ENCODE measurements at regions not wholly inside any gene's neighbourhood (a gene's known extent, or its start where the extent isn't known, plus 50 kb on each side); places are given as distances from the start of the nearest gene placed in this dataset.
A peak's percentile ranks its signal among the peaks of the same experiment; 100 is the strongest.

DNA sequence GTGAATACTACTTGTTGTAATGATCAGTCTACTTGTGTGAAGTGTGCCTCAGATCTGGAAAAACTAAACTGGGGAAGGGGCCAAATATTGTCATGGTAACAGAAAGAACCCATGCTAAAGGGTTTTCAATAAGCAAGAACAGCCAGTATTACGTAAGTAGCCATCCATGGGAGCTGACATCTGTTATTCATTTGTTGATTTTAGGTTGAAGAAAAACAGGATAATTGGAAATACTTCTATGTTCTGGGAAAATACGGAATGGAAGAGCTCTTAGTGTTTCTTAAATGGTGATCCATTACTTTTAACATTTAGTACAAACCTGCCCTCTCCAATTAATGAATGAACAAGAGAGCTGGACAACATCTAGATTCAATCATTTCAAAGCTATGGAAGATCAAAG, 485.8 kb downstream of the NTRK2 start:
- Histone ChIP-seq H3K4me1 (ENCODE audit: control insufficient read depth, insufficient read depth, low read length) (no peaks in the 10 kb centered on the region), H3K4me3 (ENCODE audit: low read length) (no peak overlapping the region), H3K9me3 (ENCODE audit: control insufficient read depth, low read length) (no peaks in the 10 kb centered on the region), H3K27ac (ENCODE audit: low read length) (no peak overlapping the region), H3K27me3 (ENCODE audit: control insufficient read depth, insufficient read depth) (peaks cover 2% of the 10 kb centered on the region)
- DNase-seq (no peak), ATAC-seq (no peak)
- intact Hi-C loops (cut with DNase I) = no loop called here
- 80% methylated on average over 2 of the region's 2 CpGs for WGBS

DNA sequence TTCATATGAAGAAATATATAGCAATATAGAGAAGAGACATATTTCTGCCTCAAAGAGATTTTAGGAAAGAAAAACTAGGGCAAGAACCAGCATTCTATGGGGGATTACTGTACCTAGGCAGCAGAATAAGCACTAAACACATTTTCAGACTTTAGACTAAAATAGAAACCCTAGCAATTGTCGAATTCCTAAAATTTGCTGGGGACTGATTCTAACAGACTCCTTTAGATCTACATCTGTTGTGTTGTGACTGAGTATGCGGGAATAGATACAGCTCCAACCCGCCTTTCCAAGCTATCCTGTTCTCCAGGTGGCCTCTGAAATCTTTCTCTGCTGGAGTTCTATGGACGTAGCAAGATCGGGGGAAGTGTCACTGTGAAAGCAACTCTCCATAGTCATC, 482.2 kb downstream of the NTRK2 start:
- intact Hi-C loops (cut with DNase I) = no loop called here
- no peak overlapping the region for H3K27ac ChIP-seq (ENCODE audit: low read length)
- H3K4me3 ChIP-seq (ENCODE audit: low read length) = no peak overlapping the region
- H3K9me3 ChIP-seq (ENCODE audit: control insufficient read depth, low read length) = no peaks in the 10 kb centered on the region
- 91% methylated on average over 5 of the region's 5 CpGs for WGBS
- peaks cover 2% of the 10 kb centered on the region for H3K27me3 ChIP-seq (ENCODE audit: control insufficient read depth, insufficient read depth)
- DNase-seq (no peak), ATAC-seq (no peak)
- H3K4me1 ChIP-seq (ENCODE audit: control insufficient read depth, insufficient read depth, low read length) = no peaks in the 10 kb centered on the region

GRCh38 chr9:85151162-85151561, 481.6 kb downstream of the NTRK2 start:
- Histone ChIP-seq H3K9me3 (ENCODE audit: control insufficient read depth, low read length) (no peaks in the 10 kb centered on the region), H3K4me3 (ENCODE audit: low read length) (no peak overlapping the region), H3K27me3 (ENCODE audit: control insufficient read depth, insufficient read depth) (peaks cover 2% of the 10 kb centered on the region), H3K4me1 (ENCODE audit: control insufficient read depth, insufficient read depth, low read length) (no peaks in the 10 kb centered on the region), H3K27ac (ENCODE audit: low read length) (no peak overlapping the region)
- WGBS = 81% methylated on average over 3 of the region's 3 CpGs
- intact Hi-C loops (cut with DNase I) = no loop called here
- ATAC-seq (no peak), DNase-seq (no peak)

- Histone ChIP-seq H3K27ac (ENCODE audit: low read length) (no peak overlapping the region), H3K4me1 (ENCODE audit: control insufficient read depth, insufficient read depth, low read length) (no peaks in the 10 kb centered on the region), H3K27me3 (ENCODE audit: control insufficient read depth, insufficient read depth) (no peaks in the 10 kb centered on the region), H3K4me3 (ENCODE audit: low read length) (no peak overlapping the region), H3K9me3 (ENCODE audit: control insufficient read depth, low read length) (no peaks in the 10 kb centered on the region)
- intact Hi-C loops (cut with DNase I) = loop anchor here in 1 of 4 donors (10.0 kb wide), 2 partner anchors 452 to 482 kb away; partner anchors contain the start of gene NTRK2
- no peak for DNase-seq
- 52% methylated on average over 4 of the region's 4 CpGs for WGBS
- ATAC-seq = no peak
These were observed 477.6 kb downstream of the NTRK2 start for GRCh38 chr9:85147046-85147640.

GRCh38 chr9:85142968-85143367, 473.4 kb downstream of the NTRK2 start:
- WGBS = 68% methylated on average over 1 of the region's 1 CpG
- no peaks in the 10 kb centered on the region for H3K9me3 ChIP-seq (ENCODE audit: control insufficient read depth, low read length)
- H3K4me1 ChIP-seq (ENCODE audit: control insufficient read depth, insufficient read depth, low read length) = no peaks in the 10 kb centered on the region
- peak in 1 of 2 donors; percentile 26 for ATAC-seq
- DNase-seq = no peak
- H3K4me3 ChIP-seq (ENCODE audit: low read length) = no peak overlapping the region
- intact Hi-C loops (cut with DNase I) = loop anchor here in 2 of 4 donors (5.0 to 10.0 kb wide), 3 partner anchors 448 to 746 kb away; partner anchors contain the start of gene NTRK2 (in 1 of the 2)
- H3K27me3 ChIP-seq (ENCODE audit: control insufficient read depth, insufficient read depth) = no peaks in the 10 kb centered on the region
- no peak overlapping the region for H3K27ac ChIP-seq (ENCODE audit: low read length)

- peak; percentile 40 to 63 (median 58) for DNase-seq
- H3K27ac ChIP-seq (ENCODE audit: low read length) = no peak overlapping the region
- 60% methylated on average over 4 of the region's 4 CpGs for WGBS
- no peak overlapping the region for H3K4me3 ChIP-seq (ENCODE audit: low read length)
- H3K27me3 ChIP-seq (ENCODE audit: control insufficient read depth, insufficient read depth) = no peaks in the 10 kb centered on the region
- H3K9me3 ChIP-seq (ENCODE audit: control insufficient read depth, low read length) = no peaks in the 10 kb centered on the region
- intact Hi-C loops (cut with DNase I) = loop anchor here in 2 of 4 donors (5.0 to 10.0 kb wide), 3 partner anchors 448 to 745 kb away; partner anchors contain the start of gene NTRK2 (in 1 of the 2)
- no peaks in the 10 kb centered on the region for H3K4me1 ChIP-seq (ENCODE audit: control insufficient read depth, insufficient read depth, low read length)
- peak; percentile 20 to 33 for ATAC-seq
These were observed 473.0 kb downstream of the NTRK2 start for GRCh38 chr9:85142496-85142911.

DNA sequence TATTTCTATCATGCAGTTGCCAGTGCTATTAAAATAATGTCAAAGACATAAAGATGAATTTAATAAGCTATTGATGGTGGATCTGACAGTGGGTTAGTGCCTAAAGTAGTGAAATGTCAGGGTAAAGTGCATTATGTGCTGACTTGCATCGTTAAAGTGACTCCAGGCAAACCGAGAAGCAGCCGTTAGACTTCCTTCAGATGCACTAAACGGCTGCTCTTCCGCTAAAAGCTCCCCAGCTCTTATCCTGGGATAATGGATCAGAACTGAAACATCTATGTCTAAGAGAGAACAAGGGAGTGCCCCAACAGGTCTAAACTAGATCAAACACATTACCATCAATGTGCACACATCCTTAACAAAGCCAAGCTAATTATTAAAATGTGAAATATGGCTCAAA, 468.2 kb downstream of the NTRK2 start:
- Histone ChIP-seq H3K4me3 (ENCODE audit: low read length) (no peak overlapping the region), H3K9me3 (ENCODE audit: control insufficient read depth, low read length) (no peaks in the 10 kb centered on the region), H3K4me1 (ENCODE audit: control insufficient read depth, insufficient read depth, low read length) (no peaks in the 10 kb centered on the region), H3K27me3 (ENCODE audit: control insufficient read depth, insufficient read depth) (no peaks in the 10 kb centered on the region), H3K27ac (ENCODE audit: low read length) (no peak overlapping the region)
- 84% methylated on average over 5 of the region's 5 CpGs for WGBS
- no peak for ATAC-seq
- intact Hi-C loops (cut with DNase I) = no loop called here
- no peak for DNase-seq

GRCh38 chr9:85136987-85137386, 467.5 kb downstream of the NTRK2 start:
- intact Hi-C loops (cut with DNase I) = no loop called here

GRCh38 chr9:85136507-85136906, 467.0 kb downstream of the NTRK2 start:
- H3K4me1 ChIP-seq (ENCODE audit: control insufficient read depth, insufficient read depth, low read length) = no peaks in the 10 kb centered on the region
- no peak for ATAC-seq
- no peak overlapping the region for H3K27ac ChIP-seq (ENCODE audit: low read length)
- intact Hi-C loops (cut with DNase I) = no loop called here
- no peaks in the 10 kb centered on the region for H3K27me3 ChIP-seq (ENCODE audit: control insufficient read depth, insufficient read depth)
- H3K4me3 ChIP-seq (ENCODE audit: low read length) = no peak overlapping the region
- DNase-seq = no peak
- no peaks in the 10 kb centered on the region for H3K9me3 ChIP-seq (ENCODE audit: control insufficient read depth, low read length)

More at GRCh38 chr9:85136987-85137386, 467.5 kb downstream of the NTRK2 start:
- no peak for ATAC-seq
- H3K27ac ChIP-seq (ENCODE audit: low read length) = no peak overlapping the region
- H3K4me1 ChIP-seq (ENCODE audit: control insufficient read depth, insufficient read depth, low read length) = no peaks in the 10 kb centered on the region
- no peaks in the 10 kb centered on the region for H3K27me3 ChIP-seq (ENCODE audit: control insufficient read depth, insufficient read depth)
- no peaks in the 10 kb centered on the region for H3K9me3 ChIP-seq (ENCODE audit: control insufficient read depth, low read length)
- no peak for DNase-seq
- no peak overlapping the region for H3K4me3 ChIP-seq (ENCODE audit: low read length)
- 91% methylated on average over 7 of the region's 7 CpGs for WGBS

- Histone ChIP-seq H3K4me1 (ENCODE audit: control insufficient read depth, insufficient read depth, low read length) (no peaks in the 10 kb centered on the region), H3K4me3 (ENCODE audit: low read length) (no peak overlapping the region), H3K9me3 (ENCODE audit: control insufficient read depth, low read length) (no peaks in the 10 kb centered on the region), H3K27ac (ENCODE audit: low read length) (no peak overlapping the region), H3K27me3 (ENCODE audit: control insufficient read depth, insufficient read depth) (no peaks in the 10 kb centered on the region)
- intact Hi-C loops (cut with DNase I) = no loop called here
- DNase-seq = no peak
- WGBS = 93% methylated on average over 3 of the region's 3 CpGs
- ATAC-seq = no peak
These were observed 461.2 kb downstream of the NTRK2 start for GRCh38 chr9:85130764-85131163.

DNA sequence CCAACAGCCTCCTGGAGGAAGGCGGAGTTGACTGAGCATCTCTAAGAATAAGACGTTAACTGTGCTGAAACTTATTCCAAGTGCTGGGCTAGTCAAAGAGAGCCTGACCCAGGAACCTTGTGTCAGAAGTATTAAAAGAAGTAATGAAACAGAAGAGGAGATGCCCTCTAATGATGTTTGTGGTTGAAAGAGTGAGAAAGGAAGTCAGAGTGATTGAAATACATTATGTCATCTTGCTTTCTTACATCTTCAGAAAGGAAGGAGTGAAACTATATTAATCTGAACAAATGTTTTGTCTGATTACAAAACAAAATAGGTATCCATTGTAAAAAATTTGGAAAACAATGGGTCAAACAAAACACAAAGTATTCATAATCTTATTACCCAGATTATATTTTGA, 460.7 kb downstream of the NTRK2 start:
- H3K9me3 ChIP-seq (ENCODE audit: control insufficient read depth, low read length) = no peaks in the 10 kb centered on the region
- intact Hi-C loops (cut with DNase I) = no loop called here
- H3K27ac ChIP-seq (ENCODE audit: low read length) = no peak overlapping the region
- H3K4me1 ChIP-seq (ENCODE audit: control insufficient read depth, insufficient read depth, low read length) = no peaks in the 10 kb centered on the region
- 62% methylated on average over 2 of the region's 2 CpGs for WGBS
- no peak overlapping the region for H3K4me3 ChIP-seq (ENCODE audit: low read length)
- DNase-seq = no peak
- ATAC-seq = no peak
- no peaks in the 10 kb centered on the region for H3K27me3 ChIP-seq (ENCODE audit: control insufficient read depth, insufficient read depth)

GRCh38 chr9:85129514-85129913, 460.0 kb downstream of the NTRK2 start:
- ATAC-seq (no peak), DNase-seq (no peak)
- no peak overlapping the region for H3K4me3 ChIP-seq (ENCODE audit: low read length)
- no peaks in the 10 kb centered on the region for H3K27me3 ChIP-seq (ENCODE audit: control insufficient read depth, insufficient read depth)
- intact Hi-C loops (cut with DNase I) = no loop called here
- WGBS = 43% methylated on average over 2 of the region's 2 CpGs
- no peaks in the 10 kb centered on the region for H3K4me1 ChIP-seq (ENCODE audit: control insufficient read depth, insufficient read depth, low read length)
- H3K9me3 ChIP-seq (ENCODE audit: control insufficient read depth, low read length) = no peaks in the 10 kb centered on the region
- H3K27ac ChIP-seq (ENCODE audit: low read length) = no peak overlapping the region
